ENCODE measurements at regions not wholly inside any gene's neighbourhood (a gene's known extent, or its start where the extent isn't known, plus 50 kb on each side); places are given as distances from the start of the nearest gene placed in this dataset.

DNA sequence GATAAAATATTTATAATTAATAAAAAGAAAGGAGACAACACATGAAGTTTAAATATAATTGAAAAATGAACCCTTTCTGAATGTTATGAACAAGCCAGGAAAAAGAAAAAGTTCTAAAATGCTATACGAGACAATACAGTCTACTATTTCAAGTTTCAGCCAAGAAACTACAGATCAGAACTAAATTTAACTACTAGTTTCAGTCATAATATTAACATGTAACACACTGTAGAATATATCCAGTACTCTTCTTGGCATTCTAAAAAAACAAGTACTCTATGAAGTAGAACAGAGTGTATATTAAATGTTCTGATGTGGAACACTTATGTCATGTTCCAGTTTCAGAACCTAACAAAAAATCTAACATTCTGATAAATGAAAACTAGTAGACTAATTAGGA is 679.7 kb downstream of the FAT4 start:
- no peak overlapping the region for H3K27ac ChIP-seq
- H3K9me3 ChIP-seq = no peaks in the 10 kb centered on the region
- no peak for DNase-seq
- no peaks in the 10 kb centered on the region for H3K36me3 ChIP-seq
- no peaks in the 10 kb centered on the region for H3K4me1 ChIP-seq (ENCODE audit: insufficient read depth)
- no peak for TF ChIP-seq POLR2A (IDR thresholded peaks at IDR 0.05)
- TF ChIP-seq, protein P1, sequence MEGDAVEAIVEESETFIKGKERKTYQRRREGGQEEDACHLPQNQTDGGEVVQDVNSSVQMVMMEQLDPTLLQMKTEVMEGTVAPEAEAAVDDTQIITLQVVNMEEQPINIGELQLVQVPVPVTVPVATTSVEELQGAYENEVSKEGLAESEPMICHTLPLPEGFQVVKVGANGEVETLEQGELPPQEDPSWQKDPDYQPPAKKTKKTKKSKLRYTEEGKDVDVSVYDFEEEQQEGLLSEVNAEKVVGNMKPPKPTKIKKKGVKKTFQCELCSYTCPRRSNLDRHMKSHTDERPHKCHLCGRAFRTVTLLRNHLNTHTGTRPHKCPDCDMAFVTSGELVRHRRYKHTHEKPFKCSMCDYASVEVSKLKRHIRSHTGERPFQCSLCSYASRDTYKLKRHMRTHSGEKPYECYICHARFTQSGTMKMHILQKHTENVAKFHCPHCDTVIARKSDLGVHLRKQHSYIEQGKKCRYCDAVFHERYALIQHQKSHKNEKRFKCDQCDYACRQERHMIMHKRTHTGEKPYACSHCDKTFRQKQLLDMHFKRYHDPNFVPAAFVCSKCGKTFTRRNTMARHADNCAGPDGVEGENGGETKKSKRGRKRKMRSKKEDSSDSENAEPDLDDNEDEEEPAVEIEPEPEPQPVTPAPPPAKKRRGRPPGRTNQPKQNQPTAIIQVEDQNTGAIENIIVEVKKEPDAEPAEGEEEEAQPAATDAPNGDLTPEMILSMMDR (IDR thresholded peaks at IDR 0.05) = no peak
- no peak for TF ChIP-seq EP300 (IDR thresholded peaks at IDR 0.05)
- no peak overlapping the region for H3K4me3 ChIP-seq
- WGBS, 3 donors = 25 to 37% (median 35%) methylated on average over 1 of the region's 1 CpG
- intact Hi-C loops (cut with DNase I) = no loop called here
- H3K27me3 ChIP-seq = no peaks in the 10 kb centered on the region

DNA sequence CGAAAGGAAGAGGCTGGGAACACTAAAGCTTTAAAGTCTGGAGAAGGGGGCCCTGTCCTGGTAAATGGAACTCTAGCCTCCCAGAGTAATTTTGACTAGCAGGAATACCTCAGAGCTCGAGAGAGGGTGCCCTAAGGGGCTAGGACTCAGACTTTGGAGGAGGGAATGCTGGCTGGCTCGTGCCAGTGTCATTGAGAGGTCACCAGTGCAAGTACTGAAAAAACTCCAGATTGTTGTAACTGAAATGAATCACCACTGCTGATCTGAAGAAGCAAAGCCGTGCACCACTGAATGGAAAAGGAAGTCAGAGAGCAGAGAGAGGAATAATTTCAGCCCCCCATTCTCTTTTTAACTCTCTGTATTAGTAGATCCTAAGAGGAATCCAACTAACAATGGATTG is 690.2 kb downstream of the FAT4 start:
- WGBS, 3 donors = 71 to 86% (median 78%) methylated on average over 4 of the region's 4 CpGs
- Histone ChIP-seq H3K4me3 (no peak overlapping the region), H3K9me3 (no peaks in the 10 kb centered on the region), H3K27ac (no peak overlapping the region), H3K36me3 (no peaks in the 10 kb centered on the region), H3K4me1 (ENCODE audit: insufficient read depth) (peaks cover 1% of the 10 kb centered on the region), H3K27me3 (no peaks in the 10 kb centered on the region)
- TF ChIP-seq, protein P1 (IDR thresholded peaks at IDR 0.05) = no peak
- TF ChIP-seq POLR2A (IDR thresholded peaks at IDR 0.05) = no peak
- TF ChIP-seq EP300 (IDR thresholded peaks at IDR 0.05) = no peak
- intact Hi-C loops (cut with DNase I) = no loop called here
- DNase-seq = no peak

DNA sequence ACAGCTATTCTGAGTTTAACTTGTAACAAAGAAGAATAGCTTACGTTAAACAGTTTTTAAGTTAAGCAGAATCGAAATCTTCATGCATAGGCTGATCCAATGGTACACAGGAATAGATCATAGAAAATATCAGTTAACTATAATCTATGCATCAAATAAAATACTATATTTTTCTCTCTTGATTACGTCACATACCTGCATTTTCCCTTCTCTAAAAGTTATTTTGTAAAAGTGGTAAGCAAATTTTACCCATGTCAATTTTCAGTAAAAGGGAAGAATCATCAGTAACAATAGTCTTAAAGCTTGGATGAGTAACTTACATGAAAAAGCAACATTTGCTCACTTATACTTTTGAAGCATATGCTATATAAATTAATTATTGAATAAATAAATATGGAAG is 692.4 kb downstream of the FAT4 start:
- no peaks in the 10 kb centered on the region for H3K27me3 ChIP-seq
- WGBS, 3 donors = 94 to 98% (median 98%) methylated on average over 3 of the region's 3 CpGs
- H3K36me3 ChIP-seq = no peaks in the 10 kb centered on the region
- H3K4me1 ChIP-seq (ENCODE audit: insufficient read depth) = peaks cover 1% of the 10 kb centered on the region
- DNase-seq = no peak
- intact Hi-C loops (cut with DNase I) = no loop called here
- H3K9me3 ChIP-seq = no peaks in the 10 kb centered on the region
- TF ChIP-seq EP300 (IDR thresholded peaks at IDR 0.05) (no peak), POLR2A (IDR thresholded peaks at IDR 0.05) (no peak)
- TF ChIP-seq, protein P1 (IDR thresholded peaks at IDR 0.05) = no peak
- no peak overlapping the region for H3K27ac ChIP-seq
- no peak overlapping the region for H3K4me3 ChIP-seq

DNA sequence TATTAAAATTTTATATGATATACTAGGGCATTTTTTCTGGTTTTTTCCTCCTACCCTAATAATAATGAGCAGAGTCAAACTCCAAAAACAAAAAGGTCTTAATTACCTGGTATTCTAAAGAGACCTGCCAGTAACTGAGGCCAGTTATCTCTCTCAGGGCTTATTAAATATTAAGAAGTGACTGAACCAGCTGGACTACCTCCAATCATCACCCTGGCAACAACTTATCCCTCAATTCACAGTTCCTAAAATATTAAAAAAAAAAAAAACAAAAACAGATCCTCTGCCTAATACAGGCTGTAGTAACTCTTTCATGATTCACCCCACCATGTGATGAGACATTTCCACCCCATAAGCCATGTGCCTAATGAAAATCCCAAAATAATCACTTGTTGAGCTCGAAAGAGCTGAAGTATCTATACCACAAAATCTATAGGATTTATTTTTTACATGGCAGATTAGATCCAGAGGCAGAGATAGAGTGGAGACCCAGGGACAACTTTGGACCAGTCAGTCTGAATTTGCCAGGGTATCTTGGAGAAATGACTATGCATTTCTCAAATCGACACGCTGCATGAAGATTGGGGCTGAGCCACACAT is 698.0 kb downstream of the FAT4 start:
- intact Hi-C loops (cut with DNase I) = no loop called here
- no peak overlapping the region for H3K4me3 ChIP-seq
- no peaks in the 10 kb centered on the region for H3K4me1 ChIP-seq (ENCODE audit: insufficient read depth)
- no peaks in the 10 kb centered on the region for H3K36me3 ChIP-seq
- H3K9me3 ChIP-seq = no peaks in the 10 kb centered on the region
- WGBS, 3 donors = 91 to 95% (median 95%) methylated on average over 3 of the region's 3 CpGs
- TF ChIP-seq EP300 (IDR thresholded peaks at IDR 0.05) = no peak
- TF ChIP-seq, protein P1 (IDR thresholded peaks at IDR 0.05) = no peak
- TF ChIP-seq POLR2A (IDR thresholded peaks at IDR 0.05) = no peak
- no peak overlapping the region for H3K27ac ChIP-seq
- no peaks in the 10 kb centered on the region for H3K27me3 ChIP-seq
- DNase-seq = no peak
